ENCODE measurements at regions not wholly inside any gene's neighbourhood (a gene's known extent, or its start where the extent isn't known, plus 50 kb on each side); places are given as distances from the start of the nearest gene placed in this dataset.

GRCh38 chr4:107404591-107405300, 315.3 kb downstream of the PAPSS1 start:
- TF ChIP-seq POLR2A (IDR thresholded peaks at IDR 0.05) (no peak), CTCF (IDR thresholded peaks at IDR 0.05) (no peak)
